CD14-positive monocyte (primary cell): ENCODE measurements at regions not wholly inside any gene's neighbourhood (a gene's known extent, or its start where the extent isn't known, plus 50 kb on each side); places are given as distances from the start of the nearest gene placed in this dataset.

Source experiments
- DNase-seq, 3 donors: peaks; one replicate each; pipeline ENCODE4 v3.0.0-alpha.2; 2011 to 2022
- H2AFZ ChIP-seq: 2 replicates; pipeline ENCODE4 v1.6.0; 2012; ENCODE audit warnings: mild to moderate bottlenecking, low read depth, low read length, inconsistent platforms; ENCODE audit not compliant: insufficient read depth, poor library complexity, severe bottlenecking
- H3K27ac ChIP-seq, 2 donors: 1 replicate in 1 of 2; 2 replicates in 1 of 2; pipeline ENCODE4 v1.5.1; 2012 to 2013; ENCODE audit warnings: low read length in 2 of 2, control low read depth in 1 of 2, inconsistent platforms in 1 of 2, low read depth in 1 of 2, mild to moderate bottlenecking in 1 of 2
- H3K27me3 ChIP-seq, 2 donors: one replicate each; pipeline versions ENCODE4 v1.6.0 to v1.6.1; 2011 to 2013; ENCODE audit warnings: low read length in 2 of 2; ENCODE audit not compliant: control insufficient read depth in 2 of 2, insufficient read depth in 2 of 2
- H3K36me3 ChIP-seq, 2 donors: replicated peaks in 1 of 2; 1 replicate in 1 of 2; 2 replicates in 1 of 2; pipeline versions ENCODE4 v1.5.1 to v1.6.1; 2012 to 2013; ENCODE audit warnings: low read length in 2 of 2, control low read depth in 1 of 2, inconsistent platforms in 1 of 2, mild to moderate bottlenecking in 1 of 2; ENCODE audit not compliant: insufficient read depth in 2 of 2, control insufficient read depth in 1 of 2
- H3K4me1 ChIP-seq, 2 donors: 1 replicate in 1 of 2; 2 replicates in 1 of 2; pipeline versions ENCODE4 v1.5.1 to v1.6.1; 2012 to 2013; ENCODE audit warnings: low read length in 2 of 2, control low read depth in 1 of 2, inconsistent platforms in 1 of 2, mild to moderate bottlenecking in 1 of 2, moderate library complexity in 1 of 2; ENCODE audit not compliant: insufficient read depth in 2 of 2, control insufficient read depth in 1 of 2
- H3K4me2 ChIP-seq: replicated peaks from 2 replicates; pipeline ENCODE3; 2012; ENCODE audit warnings: low read length, moderate library complexity, mild to moderate bottlenecking; ENCODE audit not compliant: poor library complexity, severe bottlenecking; ENCODE audit errors: extremely low read depth
- H3K4me3 ChIP-seq, 3 experiments: fragments of 200-600 bp in 1 of 3; sonication (generic) in 1 of 3; replicated peaks in 1 of 3; 1 replicate in 2 of 3; 2 replicates in 1 of 3; pipeline ENCODE4 v1.5.1; 2011 to 2013; ENCODE audit warnings: low read length in 3 of 3, mild to moderate bottlenecking in 3 of 3, control low read depth in 2 of 3, low read depth in 2 of 3, inconsistent platforms in 1 of 3, moderate library complexity in 1 of 3
- H3K79me2 ChIP-seq: 2 replicates; pipeline ENCODE4 v1.6.0; 2012; ENCODE audit warnings: mild to moderate bottlenecking, control low read depth, inconsistent platforms, low read length, moderate library complexity; ENCODE audit not compliant: insufficient read depth
- H3K9ac ChIP-seq: 2 replicates; pipeline ENCODE4 v1.6.0; 2017; ENCODE audit warnings: low read length, mild to moderate bottlenecking; ENCODE audit not compliant: insufficient read depth, poor library complexity, severe bottlenecking
- H3K9me3 ChIP-seq, 2 donors: replicated peaks in 1 of 2; 1 replicate in 1 of 2; 2 replicates in 1 of 2; pipeline versions ENCODE4 v1.5.1 to v1.6.1; 2012 to 2013; ENCODE audit warnings: low read length in 2 of 2, control low read depth in 1 of 2; ENCODE audit not compliant: control insufficient read depth in 1 of 2, insufficient read depth in 1 of 2
- H4K20me1 ChIP-seq: 2 replicates; pipeline ENCODE4 v1.6.0; 2012; ENCODE audit warnings: mild to moderate bottlenecking, low read length, control low read depth, moderate library complexity; ENCODE audit not compliant: insufficient read depth
- H3K27ac Mint-ChIP-seq, 7 donors: one replicate each; pipeline ENCODE4 v1.8.0; 2020; ENCODE audit warnings: mild to moderate bottlenecking in 7 of 7, mixed read lengths in 7 of 7, moderate library complexity in 6 of 7, inconsistent platforms in 2 of 7
- H3K27me3 Mint-ChIP-seq, 3 donors: one replicate each; pipeline ENCODE4 v1.8.0; 2021 to 2022; ENCODE audit warnings: low read depth in 3 of 3, mild to moderate bottlenecking in 3 of 3, mixed read lengths in 3 of 3, moderate library complexity in 3 of 3, inconsistent platforms in 1 of 3
- H3K36me3 Mint-ChIP-seq, 2 donors: one replicate each; pipeline ENCODE4 v1.8.0; 2020; ENCODE audit warnings: mixed read lengths in 2 of 2, inconsistent platforms in 1 of 2, mild to moderate bottlenecking in 1 of 2
- H3K4me1 Mint-ChIP-seq: one replicate; pipeline ENCODE4 v1.8.0; 2020; ENCODE audit warnings: mild to moderate bottlenecking, mixed read lengths
- H3K4me3 Mint-ChIP-seq, 2 donors: one replicate each; pipeline ENCODE4 v1.8.0; 2020; ENCODE audit warnings: mild to moderate bottlenecking in 2 of 2, mixed read lengths in 2 of 2, moderate library complexity in 1 of 2
- H3K9me3 Mint-ChIP-seq, 7 donors: one replicate each; pipeline ENCODE4 v1.8.0; 2020 to 2022; ENCODE audit warnings: mixed read lengths in 7 of 7, mild to moderate bottlenecking in 6 of 7, moderate library complexity in 6 of 7, inconsistent platforms in 2 of 7
- WGBS: methylation state at CpG from one replicate; pipeline ENCODE4 v1.1.5; 2013; ENCODE audit warnings: missing lambda C conversion rate; ENCODE audit not compliant: insufficient coverage; 5-methylcytosine and 5-hydroxymethylcytosine counted together
- intact Hi-C, 2 donors: fragments of 100-400 bp; cut with micrococcal nuclease; formaldehyde crosslinking; loops; one replicate each; pipeline versions ENCODE4 v1.15.0 to v1.15.1; 2023
- TF ChIP-seq, protein P1 (sequence below): fragments of 200-600 bp; IDR thresholded peaks from one replicate; pipeline ENCODE4 v1.8.0; 2022; ENCODE audit warnings: antibody characterized with exemption, mild to moderate bottlenecking

DNA sequence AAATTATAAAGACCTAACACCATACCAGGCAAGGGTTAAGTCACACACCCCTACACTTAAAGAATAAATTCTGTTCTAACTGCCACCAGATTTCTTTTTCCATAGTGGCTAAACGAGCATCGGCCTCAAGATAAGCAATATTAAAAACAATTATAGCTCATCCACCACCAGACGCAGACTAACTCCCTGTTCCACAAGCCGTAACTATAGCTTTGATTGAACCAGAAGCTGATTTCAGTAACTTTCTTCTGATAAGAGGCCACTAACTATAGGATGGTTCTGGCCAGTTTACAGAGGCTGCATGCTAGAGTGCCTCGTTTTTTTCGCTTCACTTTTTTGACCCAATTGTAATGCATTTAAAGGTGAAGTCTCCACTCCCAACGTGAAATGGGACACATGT, 238.8 kb downstream of the MRPL39 start:
- Mint-ChIP-seq H3K36me3 (no peaks in the 10 kb centered on the region), H3K9me3 (peaks cover 0 to 6% (median 0%) of the 10 kb centered on the region in 7 donors), H3K27ac (no peak overlapping the region), H3K27me3 (peaks cover 0 to 2% (median 0%) of the 10 kb centered on the region in 3 donors), H3K4me3 (no peak overlapping the region), H3K4me1 (no peaks in the 10 kb centered on the region)
- no peak for DNase-seq
- intact Hi-C loops: no loop called here
- Histone ChIP-seq H4K20me1 (no peaks in the 10 kb centered on the region), H3K4me3 (no peak overlapping the region), H3K4me2 (no peak overlapping the region), H3K9ac (no peak overlapping the region), H3K4me1 (no peaks in the 10 kb centered on the region), H3K9me3 (no peaks in the 10 kb centered on the region), H3K36me3 (no peaks in the 10 kb centered on the region), H2AFZ (no peak overlapping the region), H3K27ac (no peak overlapping the region), H3K79me2 (no peaks in the 10 kb centered on the region), H3K27me3 (no peaks in the 10 kb centered on the region)
- TF ChIP-seq, protein P1, sequence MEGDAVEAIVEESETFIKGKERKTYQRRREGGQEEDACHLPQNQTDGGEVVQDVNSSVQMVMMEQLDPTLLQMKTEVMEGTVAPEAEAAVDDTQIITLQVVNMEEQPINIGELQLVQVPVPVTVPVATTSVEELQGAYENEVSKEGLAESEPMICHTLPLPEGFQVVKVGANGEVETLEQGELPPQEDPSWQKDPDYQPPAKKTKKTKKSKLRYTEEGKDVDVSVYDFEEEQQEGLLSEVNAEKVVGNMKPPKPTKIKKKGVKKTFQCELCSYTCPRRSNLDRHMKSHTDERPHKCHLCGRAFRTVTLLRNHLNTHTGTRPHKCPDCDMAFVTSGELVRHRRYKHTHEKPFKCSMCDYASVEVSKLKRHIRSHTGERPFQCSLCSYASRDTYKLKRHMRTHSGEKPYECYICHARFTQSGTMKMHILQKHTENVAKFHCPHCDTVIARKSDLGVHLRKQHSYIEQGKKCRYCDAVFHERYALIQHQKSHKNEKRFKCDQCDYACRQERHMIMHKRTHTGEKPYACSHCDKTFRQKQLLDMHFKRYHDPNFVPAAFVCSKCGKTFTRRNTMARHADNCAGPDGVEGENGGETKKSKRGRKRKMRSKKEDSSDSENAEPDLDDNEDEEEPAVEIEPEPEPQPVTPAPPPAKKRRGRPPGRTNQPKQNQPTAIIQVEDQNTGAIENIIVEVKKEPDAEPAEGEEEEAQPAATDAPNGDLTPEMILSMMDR: no peak
- WGBS: 90% methylated on average over 6 of the region's 7 CpGs

DNA sequence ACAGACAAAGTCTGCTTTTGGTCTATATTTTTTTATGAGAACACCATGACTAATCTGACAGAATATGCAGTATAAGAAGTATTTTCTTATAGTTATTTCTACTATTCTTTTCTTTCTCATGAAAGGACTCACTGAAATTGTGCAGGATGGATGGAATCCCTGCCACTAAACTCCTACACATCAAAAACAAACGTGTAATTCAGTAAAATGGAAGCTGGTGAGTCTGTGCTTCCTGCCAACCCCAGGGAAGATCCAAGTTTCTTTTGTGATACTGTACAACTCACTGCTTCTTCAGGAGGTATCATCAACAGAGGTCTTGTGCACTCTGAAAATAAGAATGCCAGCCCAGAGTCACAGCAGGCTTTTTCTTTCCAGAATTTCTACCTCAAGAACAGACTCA, 241.2 kb downstream of the MRPL39 start:
- TF ChIP-seq, protein P1: no peak
- Histone ChIP-seq H3K27ac (no peak overlapping the region), H3K9ac (no peak overlapping the region), H3K27me3 (no peaks in the 10 kb centered on the region), H3K4me1 (no peaks in the 10 kb centered on the region), H2AFZ (no peak overlapping the region), H3K36me3 (no peaks in the 10 kb centered on the region), H3K9me3 (no peaks in the 10 kb centered on the region), H3K4me2 (no peak overlapping the region), H4K20me1 (no peaks in the 10 kb centered on the region), H3K4me3 (no peak overlapping the region), H3K79me2 (no peaks in the 10 kb centered on the region)
- Mint-ChIP-seq H3K9me3 (peaks cover 0 to 6% (median 2%) of the 10 kb centered on the region in 7 donors), H3K4me3 (no peak overlapping the region), H3K27me3 (peaks cover 0 to 2% (median 0%) of the 10 kb centered on the region in 3 donors), H3K36me3 (no peaks in the 10 kb centered on the region), H3K4me1 (no peaks in the 10 kb centered on the region), H3K27ac (no peak overlapping the region)
- WGBS: 60% methylated on average over 1 of the region's 1 CpG
- intact Hi-C loops: no loop called here
- no peak for DNase-seq
